ENCODE measurements at regions not wholly inside any gene's neighbourhood (a gene's known extent, or its start where the extent isn't known, plus 50 kb on each side); places are given as distances from the start of the nearest gene placed in this dataset.
"Not testable (repeated sequence)": the region's sequence is repeated elsewhere in the genome, so short reads cannot be mapped to it uniquely, and the experiment has no call there.

GRCh38 chr2:111584950-111585349 is 299.0 kb downstream of the ANAPC1 start:
- not testable (repeated sequence) for TF ChIP-seq POLR2AphosphoS5 (IDR thresholded peaks at IDR 0.05); POLR2A (IDR thresholded peaks at IDR 0.05); EP300 (IDR thresholded peaks at IDR 0.05; ENCODE audit: low read depth)
- TF ChIP-seq, protein P1, sequence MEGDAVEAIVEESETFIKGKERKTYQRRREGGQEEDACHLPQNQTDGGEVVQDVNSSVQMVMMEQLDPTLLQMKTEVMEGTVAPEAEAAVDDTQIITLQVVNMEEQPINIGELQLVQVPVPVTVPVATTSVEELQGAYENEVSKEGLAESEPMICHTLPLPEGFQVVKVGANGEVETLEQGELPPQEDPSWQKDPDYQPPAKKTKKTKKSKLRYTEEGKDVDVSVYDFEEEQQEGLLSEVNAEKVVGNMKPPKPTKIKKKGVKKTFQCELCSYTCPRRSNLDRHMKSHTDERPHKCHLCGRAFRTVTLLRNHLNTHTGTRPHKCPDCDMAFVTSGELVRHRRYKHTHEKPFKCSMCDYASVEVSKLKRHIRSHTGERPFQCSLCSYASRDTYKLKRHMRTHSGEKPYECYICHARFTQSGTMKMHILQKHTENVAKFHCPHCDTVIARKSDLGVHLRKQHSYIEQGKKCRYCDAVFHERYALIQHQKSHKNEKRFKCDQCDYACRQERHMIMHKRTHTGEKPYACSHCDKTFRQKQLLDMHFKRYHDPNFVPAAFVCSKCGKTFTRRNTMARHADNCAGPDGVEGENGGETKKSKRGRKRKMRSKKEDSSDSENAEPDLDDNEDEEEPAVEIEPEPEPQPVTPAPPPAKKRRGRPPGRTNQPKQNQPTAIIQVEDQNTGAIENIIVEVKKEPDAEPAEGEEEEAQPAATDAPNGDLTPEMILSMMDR (IDR thresholded peaks at IDR 0.05) = not testable (repeated sequence)
